Erythroblast (primary cell): ENCODE measurements at regions not wholly inside any gene's neighbourhood (a gene's known extent, or its start where the extent isn't known, plus 50 kb on each side); places are given as distances from the start of the nearest gene placed in this dataset.

Source experiments
- GATA1 ChIP-seq: IDR thresholded peaks from 2 replicates; pipeline ENCODE4 v1.6.1; 2011; ENCODE audit warnings: low read depth, mild to moderate bottlenecking, control low read depth, low read length, moderate library complexity
- POLR2A ChIP-seq: IDR thresholded peaks from 2 replicates; pipeline ENCODE4 v1.6.1; 2011; ENCODE audit warnings: mild to moderate bottlenecking, low read length

DNA sequence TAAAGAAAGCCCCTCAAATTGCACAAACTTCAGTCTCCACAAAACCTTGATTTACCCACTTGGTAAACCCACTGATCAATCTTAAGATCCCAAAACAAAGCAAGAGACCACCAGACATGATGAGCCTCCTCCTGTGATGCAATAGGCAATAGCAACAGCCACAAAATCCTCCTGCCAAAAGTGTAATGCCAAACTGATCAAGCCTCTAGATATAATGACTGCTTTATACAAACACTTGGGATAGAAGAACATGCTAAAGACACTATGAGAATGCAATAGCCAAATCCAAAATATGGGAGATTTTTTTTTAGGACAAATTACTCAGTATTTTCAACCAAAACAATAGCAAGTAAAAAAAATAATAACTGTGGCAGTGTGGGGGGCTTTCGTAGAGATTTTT is 64.9 kb upstream of the PTGFRN start:
- TF ChIP-seq POLR2A: no peak
- no peak for TF ChIP-seq GATA1
